ENCODE measurements at regions not wholly inside any gene's neighbourhood (a gene's known extent, or its start where the extent isn't known, plus 50 kb on each side); places are given as distances from the start of the nearest gene placed in this dataset.

- H3K9me3 ChIP-seq (ENCODE audit: control insufficient read depth, low read length), result peaks cover 3% of the 10 kb centered on the region
- intact Hi-C loops (cut with DNase I), result no loop called here
- H3K4me3 ChIP-seq (ENCODE audit: low read length), result no peak overlapping the region
- no peaks in the 10 kb centered on the region for H3K4me1 ChIP-seq (ENCODE audit: control insufficient read depth, insufficient read depth, low read length)
- no peak overlapping the region for H3K27ac ChIP-seq (ENCODE audit: low read length)
- DNase-seq (no peak), ATAC-seq (no peak)
- no peaks in the 10 kb centered on the region for H3K27me3 ChIP-seq (ENCODE audit: control insufficient read depth, insufficient read depth)
Observed at GRCh38 chr20:16945619-16946018, 197.5 kb downstream of the OTOR start.

DNA sequence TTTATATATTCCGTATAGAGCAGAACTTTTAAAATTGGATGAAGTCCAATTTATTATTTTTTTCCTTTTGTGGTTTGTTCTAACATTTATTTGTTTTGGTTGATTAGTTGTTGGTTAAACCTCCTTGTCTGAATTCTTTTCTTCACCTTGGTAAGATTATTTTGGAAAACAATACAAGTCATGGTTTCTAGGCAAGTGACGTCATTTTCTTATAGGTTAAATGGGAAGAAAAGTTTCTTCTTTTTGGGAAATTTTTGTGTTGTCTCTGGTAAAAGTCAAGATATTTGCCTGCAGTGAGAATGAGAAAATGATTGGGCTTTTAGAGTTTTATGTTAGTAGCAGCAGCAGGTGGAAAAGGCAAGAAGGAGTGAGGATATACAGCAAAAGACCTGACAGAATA lies 197.9 kb downstream of the OTOR start:
- ATAC-seq (no peak), DNase-seq (no peak)
- intact Hi-C loops (cut with DNase I), result no loop called here
- H3K9me3 ChIP-seq (ENCODE audit: control insufficient read depth, low read length), result peaks cover 3% of the 10 kb centered on the region
- no peaks in the 10 kb centered on the region for H3K27me3 ChIP-seq (ENCODE audit: control insufficient read depth, insufficient read depth)
- 86% methylated on average over 2 of the region's 2 CpGs for WGBS
- no peaks in the 10 kb centered on the region for H3K4me1 ChIP-seq (ENCODE audit: control insufficient read depth, insufficient read depth, low read length)
- H3K4me3 ChIP-seq (ENCODE audit: low read length), result no peak overlapping the region
- no peak overlapping the region for H3K27ac ChIP-seq (ENCODE audit: low read length)

- H3K4me1 ChIP-seq (ENCODE audit: control insufficient read depth, insufficient read depth, low read length), result no peaks in the 10 kb centered on the region
- WGBS, result 32% methylated on average over 2 of the region's 2 CpGs
- DNase-seq (no peak), ATAC-seq (no peak)
- intact Hi-C loops (cut with DNase I), result no loop called here
- peaks cover 3% of the 10 kb centered on the region for H3K9me3 ChIP-seq (ENCODE audit: control insufficient read depth, low read length)
- H3K27ac ChIP-seq (ENCODE audit: low read length), result no peak overlapping the region
- no peak overlapping the region for H3K4me3 ChIP-seq (ENCODE audit: low read length)
- no peaks in the 10 kb centered on the region for H3K27me3 ChIP-seq (ENCODE audit: control insufficient read depth, insufficient read depth)
Observed at GRCh38 chr20:16947479-16947878, 199.3 kb downstream of the OTOR start.

DNA sequence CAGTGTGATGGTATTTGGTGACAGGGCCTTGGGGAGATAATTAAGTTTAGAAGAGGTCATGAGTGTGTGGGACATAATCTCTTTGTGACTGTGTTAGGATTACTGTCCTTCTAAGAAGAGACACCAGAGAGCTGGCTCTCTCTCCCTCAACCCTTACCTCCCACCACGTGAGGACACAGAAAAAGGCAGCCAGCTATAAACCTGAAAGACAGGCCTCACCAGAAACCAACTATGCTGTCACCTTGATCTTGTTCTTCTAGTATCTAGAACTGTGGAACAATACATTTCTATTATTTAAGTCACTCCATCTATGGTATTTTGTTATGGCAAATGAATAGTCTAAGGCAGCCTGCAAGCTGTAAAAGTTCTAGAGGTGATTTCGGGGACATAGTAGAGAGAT lies 203.7 kb downstream of the OTOR start:
- Histone ChIP-seq H3K27ac (ENCODE audit: low read length) (no peak overlapping the region), H3K4me1 (ENCODE audit: control insufficient read depth, insufficient read depth, low read length) (no peaks in the 10 kb centered on the region), H3K4me3 (ENCODE audit: low read length) (no peak overlapping the region), H3K9me3 (ENCODE audit: control insufficient read depth, low read length) (peaks cover 3% of the 10 kb centered on the region), H3K27me3 (ENCODE audit: control insufficient read depth, insufficient read depth) (no peaks in the 10 kb centered on the region)
- DNase-seq (no peak), ATAC-seq (no peak)
- 67% methylated on average over 2 of the region's 2 CpGs for WGBS
- intact Hi-C loops (cut with DNase I), result no loop called here

DNA sequence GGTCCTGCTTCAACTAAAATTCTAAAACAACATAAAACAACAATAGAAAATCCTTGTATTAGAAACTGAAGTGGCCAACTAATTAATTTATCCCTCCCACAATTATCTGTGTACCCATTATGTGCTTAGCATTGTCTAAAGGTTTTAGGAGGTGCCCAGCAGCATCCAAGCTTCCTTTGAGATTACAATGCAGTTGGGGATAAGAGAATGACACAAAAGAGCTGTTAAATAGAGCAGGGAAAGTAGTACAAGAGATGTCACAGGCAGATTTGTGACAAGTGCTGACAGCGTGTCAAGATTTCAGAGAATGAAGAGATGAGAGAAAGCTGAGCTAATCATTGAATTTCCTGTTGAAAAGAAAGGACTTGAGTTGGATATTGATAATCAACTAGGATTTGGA lies 204.8 kb downstream of the OTOR start:
- 48% methylated on average over 1 of the region's 1 CpG for WGBS
- Histone ChIP-seq H3K9me3 (ENCODE audit: control insufficient read depth, low read length) (peaks cover 3% of the 10 kb centered on the region), H3K4me3 (ENCODE audit: low read length) (no peak overlapping the region), H3K27ac (ENCODE audit: low read length) (no peak overlapping the region), H3K27me3 (ENCODE audit: control insufficient read depth, insufficient read depth) (no peaks in the 10 kb centered on the region), H3K4me1 (ENCODE audit: control insufficient read depth, insufficient read depth, low read length) (no peaks in the 10 kb centered on the region)
- DNase-seq (no peak), ATAC-seq (no peak)
- intact Hi-C loops (cut with DNase I), result no loop called here

DNA sequence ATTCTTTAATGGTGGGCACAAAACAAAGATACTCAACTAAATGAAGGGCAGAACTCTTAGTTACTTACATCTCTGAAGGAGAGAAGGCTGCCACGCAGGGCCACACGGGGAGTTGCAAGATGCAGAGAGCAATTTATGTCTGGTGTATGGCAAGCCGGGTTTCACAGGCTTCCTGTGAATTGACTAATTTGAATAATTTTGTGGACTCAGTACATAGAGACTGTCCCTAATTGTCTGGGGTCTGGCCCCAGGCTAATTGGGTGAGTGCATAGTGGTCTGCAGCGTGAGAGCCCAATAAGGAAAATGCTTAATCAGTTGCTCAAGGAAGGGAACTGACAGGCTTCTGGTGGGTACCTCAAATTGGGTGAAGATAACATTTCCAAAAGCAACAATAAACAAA lies 205.7 kb downstream of the OTOR start:
- Histone ChIP-seq H3K27me3 (ENCODE audit: control insufficient read depth, insufficient read depth) (no peaks in the 10 kb centered on the region), H3K27ac (ENCODE audit: low read length) (no peak overlapping the region), H3K4me1 (ENCODE audit: control insufficient read depth, insufficient read depth, low read length) (no peaks in the 10 kb centered on the region), H3K9me3 (ENCODE audit: control insufficient read depth, low read length) (peaks cover 3% of the 10 kb centered on the region), H3K4me3 (ENCODE audit: low read length) (no peak overlapping the region)
- ATAC-seq (no peak), DNase-seq (no peak)
- intact Hi-C loops (cut with DNase I), result no loop called here
- 65% methylated on average over 4 of the region's 4 CpGs for WGBS

GRCh38 chr20:16955462-16955861 lies 207.3 kb downstream of the OTOR start:
- Histone ChIP-seq H3K4me3 (ENCODE audit: low read length) (no peak overlapping the region), H3K4me1 (ENCODE audit: control insufficient read depth, insufficient read depth, low read length) (no peaks in the 10 kb centered on the region), H3K27ac (ENCODE audit: low read length) (no peak overlapping the region), H3K9me3 (ENCODE audit: control insufficient read depth, low read length) (no peaks in the 10 kb centered on the region), H3K27me3 (ENCODE audit: control insufficient read depth, insufficient read depth) (no peaks in the 10 kb centered on the region)
- intact Hi-C loops (cut with DNase I), result no loop called here
- no peak for ATAC-seq
- DNase-seq, result no peak
- 76% methylated on average over 3 of the region's 3 CpGs for WGBS

DNA sequence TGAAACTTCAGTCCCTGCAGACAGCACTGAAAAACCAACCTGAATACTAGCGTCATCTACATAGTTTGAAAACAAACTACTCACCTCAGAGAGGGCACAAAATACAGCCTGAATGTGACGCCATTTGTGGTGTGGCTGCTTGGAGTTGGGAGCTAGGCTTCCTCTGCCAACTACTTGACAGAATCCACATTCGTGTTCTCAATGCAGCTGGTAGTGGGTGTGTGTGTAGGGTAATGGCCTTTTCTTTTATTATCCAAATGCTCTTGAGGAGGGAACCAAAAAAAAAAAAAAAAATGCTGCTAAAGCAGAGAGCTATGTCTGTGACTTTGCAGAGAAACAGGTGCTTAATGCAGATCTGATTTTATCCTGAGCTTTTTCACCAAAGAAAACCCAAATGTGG lies 207.8 kb downstream of the OTOR start:
- H3K4me3 ChIP-seq (ENCODE audit: low read length), result no peak overlapping the region
- H3K27ac ChIP-seq (ENCODE audit: low read length), result no peak overlapping the region
- DNase-seq (no peak), ATAC-seq (no peak)
- intact Hi-C loops (cut with DNase I), result no loop called here
- no peaks in the 10 kb centered on the region for H3K4me1 ChIP-seq (ENCODE audit: control insufficient read depth, insufficient read depth, low read length)
- no peaks in the 10 kb centered on the region for H3K27me3 ChIP-seq (ENCODE audit: control insufficient read depth, insufficient read depth)
- 56% methylated on average over 3 of the region's 3 CpGs for WGBS
- no peaks in the 10 kb centered on the region for H3K9me3 ChIP-seq (ENCODE audit: control insufficient read depth, low read length)

- 59% methylated on average over 2 of the region's 2 CpGs for WGBS
- DNase-seq (no peak), ATAC-seq (no peak)
- no peak overlapping the region for H3K4me3 ChIP-seq (ENCODE audit: low read length)
- H3K27ac ChIP-seq (ENCODE audit: low read length), result no peak overlapping the region
- H3K27me3 ChIP-seq (ENCODE audit: control insufficient read depth, insufficient read depth), result no peaks in the 10 kb centered on the region
- H3K9me3 ChIP-seq (ENCODE audit: control insufficient read depth, low read length), result no peaks in the 10 kb centered on the region
- intact Hi-C loops (cut with DNase I), result no loop called here
- no peaks in the 10 kb centered on the region for H3K4me1 ChIP-seq (ENCODE audit: control insufficient read depth, insufficient read depth, low read length)
Observed at GRCh38 chr20:16965401-16965800, 217.2 kb downstream of the OTOR start.

GRCh38 chr20:16966276-16966880 lies 218.2 kb downstream of the OTOR start:
- DNase-seq (no peak), ATAC-seq (no peak)
- H3K27me3 ChIP-seq (ENCODE audit: control insufficient read depth, insufficient read depth), result no peaks in the 10 kb centered on the region
- no peaks in the 10 kb centered on the region for H3K4me1 ChIP-seq (ENCODE audit: control insufficient read depth, insufficient read depth, low read length)
- H3K9me3 ChIP-seq (ENCODE audit: control insufficient read depth, low read length), result no peaks in the 10 kb centered on the region
- WGBS, result 92% methylated on average over 3 of the region's 3 CpGs
- no peak overlapping the region for H3K27ac ChIP-seq (ENCODE audit: low read length)
- intact Hi-C loops (cut with DNase I), result no loop called here
- H3K4me3 ChIP-seq (ENCODE audit: low read length), result no peak overlapping the region

DNA sequence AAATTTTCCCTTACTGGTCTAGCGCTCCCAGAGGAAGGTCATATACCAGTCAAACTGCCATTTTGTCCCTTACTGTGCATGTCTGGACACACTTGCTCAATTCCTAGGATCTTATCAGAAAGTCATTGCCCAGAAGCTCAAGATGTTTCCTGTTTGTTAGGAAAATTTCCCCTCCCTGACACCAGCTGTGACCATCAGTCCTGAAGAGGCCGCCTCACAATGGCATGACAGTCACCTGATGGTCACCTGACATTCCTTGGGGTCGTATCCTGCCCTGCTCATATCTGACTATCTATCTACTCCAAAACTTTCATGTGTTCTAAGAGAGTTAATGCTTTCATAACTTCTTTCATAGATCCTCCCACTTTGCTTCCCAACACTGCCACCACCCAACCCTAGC lies 219.9 kb downstream of the OTOR start:
- H3K27ac ChIP-seq (ENCODE audit: low read length), result no peak overlapping the region
- no peak for DNase-seq
- WGBS, result 55% methylated on average over 3 of the region's 3 CpGs
- no peaks in the 10 kb centered on the region for H3K4me1 ChIP-seq (ENCODE audit: control insufficient read depth, insufficient read depth, low read length)
- no peak overlapping the region for H3K4me3 ChIP-seq (ENCODE audit: low read length)
- H3K27me3 ChIP-seq (ENCODE audit: control insufficient read depth, insufficient read depth), result no peaks in the 10 kb centered on the region
- H3K9me3 ChIP-seq (ENCODE audit: control insufficient read depth, low read length), result no peaks in the 10 kb centered on the region
- no peak for ATAC-seq
- intact Hi-C loops (cut with DNase I), result no loop called here

GRCh38 chr20:16970776-16971175 lies 222.6 kb downstream of the OTOR start:
- no peak for DNase-seq
- no peaks in the 10 kb centered on the region for H3K4me1 ChIP-seq (ENCODE audit: control insufficient read depth, insufficient read depth, low read length)
- H3K27ac ChIP-seq (ENCODE audit: low read length), result no peak overlapping the region
- intact Hi-C loops (cut with DNase I), result no loop called here
- no peaks in the 10 kb centered on the region for H3K9me3 ChIP-seq (ENCODE audit: control insufficient read depth, low read length)
- no peak for ATAC-seq
- WGBS, result 56% methylated on average over 3 of the region's 3 CpGs
- no peaks in the 10 kb centered on the region for H3K27me3 ChIP-seq (ENCODE audit: control insufficient read depth, insufficient read depth)
- no peak overlapping the region for H3K4me3 ChIP-seq (ENCODE audit: low read length)
